ENCODE measurements at regions not wholly inside any gene's neighbourhood (a gene's known extent, or its start where the extent isn't known, plus 50 kb on each side); places are given as distances from the start of the nearest gene placed in this dataset.

GRCh38 chr12:90268574-90268973 is 559.9 kb upstream of the ATP2B1 start:
- Histone ChIP-seq H2AFZ (ENCODE audit: control insufficient read depth, low read depth, low read length) (no peak overlapping the region), H4K20me1 (ENCODE audit: control insufficient read depth, insufficient read depth) (no peaks in the 10 kb centered on the region), H3K9ac (ENCODE audit: control insufficient read depth, insufficient read depth, low read length) (no peak overlapping the region), H3K27ac (ENCODE audit: control insufficient read depth, insufficient read depth) (no peak overlapping the region), H3K79me2 (ENCODE audit: control insufficient read depth, insufficient read depth, low read length) (no peaks in the 10 kb centered on the region), H3K36me3 (ENCODE audit: control insufficient read depth in 2 of 2, insufficient read depth in 2 of 2, low read length in 1 of 2) (no peaks in the 10 kb centered on the region), H3K27me3 (replicated peaks in 1 of 2; ENCODE audit: control insufficient read depth in 2 of 2, insufficient read depth in 2 of 2, low read length in 1 of 2) (no peaks in the 10 kb centered on the region), H3K9me3 (replicated peaks; ENCODE audit: control insufficient read depth, insufficient read depth, low read length) (no peaks in the 10 kb centered on the region), H3K4me3 (no peak overlapping the region), H3K4me2 (ENCODE audit: control insufficient read depth, insufficient read depth) (no peak overlapping the region), H3K4me1 (ENCODE audit: control insufficient read depth, insufficient read depth, low read length) (no peaks in the 10 kb centered on the region)
- ChIA-PET RAD21 (ENCODE audit: unreplicated experiment) (no interaction called here), POLR2A (no interaction called here), CTCF (interaction anchor here (0.9 kb wide), 1 partner anchor 12 kb away, joined by 4 read pairs; no protein-coding TSS in a partner anchor), SMC1A (ENCODE audit: uncharacterized antibody, unreplicated experiment) (interaction anchor here (1.5 kb wide), 1 partner anchor 12 kb away, joined by 5 read pairs; no protein-coding TSS in a partner anchor)
- intact Hi-C loops (cut with micrococcal nuclease; ENCODE audit: unreplicated experiment) (no loop called here), in situ Hi-C loops (cut with MboI) (no loop called here)
- BruUV-seq (replicated peaks), result no TSS peak
- 33% methylated on average over 3 of the region's 3 CpGs for WGBS (ENCODE audit: insufficient coverage, insufficient replicate concordance, low lambda C conversion rate, missing lambda C conversion rate)
- no peak for TF ChIP-seq EZH2 (IDR thresholded peaks at IDR 0.05; ENCODE audit: borderline replicate concordance, control insufficient read depth, low read depth, low read length)
- TF ChIP-seq FOXM1 (IDR thresholded peaks at IDR 0.05; ENCODE audit: low read depth, low read length), result peak; percentile 15; the same call in 1 of the 2 replicates
- peak; percentile 61; the same call in 1 of the 2 replicates for TF ChIP-seq MTA2 (IDR thresholded peaks at IDR 0.05; ENCODE audit: low read depth)
- TF ChIP-seq ZNF622 (IDR thresholded peaks at IDR 0.05), result no peak
- TF ChIP-seq JUNB (IDR thresholded peaks at IDR 0.05), result peak; percentile 23; the same call in 1 of the 2 replicates
- TF ChIP-seq IRF4 (IDR thresholded peaks at IDR 0.05; ENCODE audit: low read depth, low read length), result peak; percentile 62
- TF ChIP-seq NR2F1 (conservative IDR thresholded peaks at IDR 0.05), result peak; percentile 88
- 0 out of 2 replicates have a peak, but pooled peaks have one; percentile 17 for TF ChIP-seq DPF2 (IDR thresholded peaks at IDR 0.05)
- peak; percentile 63; the same call in 1 of the 2 replicates for TF ChIP-seq BCL11A (IDR thresholded peaks at IDR 0.05; ENCODE audit: low read depth, low read length)
- TF ChIP-seq TCF7 (IDR thresholded peaks at IDR 0.05; ENCODE audit: borderline replicate concordance), result peak; percentile 70; the same call in 1 of the 2 replicates
- 0 out of 2 replicates have a peak, but pooled peaks have one; percentile 21 for TF ChIP-seq SPI1 (IDR thresholded peaks at IDR 0.05; ENCODE audit: borderline replicate concordance, insufficient read depth, low read depth, low read length)
- TF ChIP-seq NFYA (IDR thresholded peaks at IDR 0.05; ENCODE audit: borderline replicate concordance, low read depth, low read length), result no peak
- TF ChIP-seq ATF2 (IDR thresholded peaks at IDR 0.05; ENCODE audit: low read length), result 0 out of 2 replicates have a peak, but pooled peaks have one; percentile 37
- TF ChIP-seq RUNX3 (IDR thresholded peaks at IDR 0.05; ENCODE audit: low read length), result peak; percentile 93
- TF ChIP-seq NFIC (IDR thresholded peaks at IDR 0.05; ENCODE audit: low read depth, low read length), result peak; percentile 32; the same call in 1 of the 2 replicates
- no peak for TF ChIP-seq LARP7 (IDR thresholded peaks at IDR 0.05)
- DNase-seq (ENCODE audit: low read depth, low spot score) (no peak), ATAC-seq (peak; percentile 82), FAIRE-seq (no peak)

Measured in GM12878 (cell line).